WTC11 (cell line): ENCODE measurements at regions not wholly inside any gene's neighbourhood (a gene's known extent, or its start where the extent isn't known, plus 50 kb on each side); places are given as distances from the start of the nearest gene placed in this dataset.

Source experiments
- CREB1 ChIP-seq: sonication (generic); formaldehyde crosslinking; IDR thresholded peaks from 2 replicates; pipeline ENCODE4 v1.8.0; 2023; ENCODE audit warnings: mild to moderate bottlenecking, missing genetic modification reagents
- NR3C1 ChIP-seq: sonication (generic); formaldehyde crosslinking; conservative IDR thresholded peaks from 2 replicates; pipeline ENCODE4 v1.8.1; 2023; ENCODE audit warnings: low read depth, mild to moderate bottlenecking, missing genetic modification reagents
- ZBTB21 ChIP-seq: sonication (generic); formaldehyde crosslinking; IDR thresholded peaks from 2 replicates; pipeline ENCODE4 v1.8.1; 2023; ENCODE audit warnings: mild to moderate bottlenecking, missing genetic modification reagents, borderline replicate concordance
- TF ChIP-seq, protein P1 (sequence below): fragments of 200-600 bp; IDR thresholded peaks from 2 replicates; pipeline ENCODE4 v1.8.0; 2022; ENCODE audit warnings: antibody characterized with exemption
- TF ChIP-seq, protein P2 (sequence below): sonication (generic); formaldehyde crosslinking; IDR thresholded peaks from 2 replicates; pipeline ENCODE4 v1.8.1; 2023; ENCODE audit warnings: mild to moderate bottlenecking, missing genetic modification reagents
- TF ChIP-seq, protein P3 (sequence below): sonication (generic); formaldehyde crosslinking; IDR thresholded peaks from 2 replicates; pipeline ENCODE4 v1.8.1; 2023; ENCODE audit warnings: mild to moderate bottlenecking, missing genetic modification reagents, borderline replicate concordance
- TF ChIP-seq, protein P4 (sequence below): sonication (generic); formaldehyde crosslinking; IDR thresholded peaks from 2 replicates; pipeline ENCODE4 v1.8.0; 2022; ENCODE audit warnings: mild to moderate bottlenecking, missing genetic modification reagents

DNA sequence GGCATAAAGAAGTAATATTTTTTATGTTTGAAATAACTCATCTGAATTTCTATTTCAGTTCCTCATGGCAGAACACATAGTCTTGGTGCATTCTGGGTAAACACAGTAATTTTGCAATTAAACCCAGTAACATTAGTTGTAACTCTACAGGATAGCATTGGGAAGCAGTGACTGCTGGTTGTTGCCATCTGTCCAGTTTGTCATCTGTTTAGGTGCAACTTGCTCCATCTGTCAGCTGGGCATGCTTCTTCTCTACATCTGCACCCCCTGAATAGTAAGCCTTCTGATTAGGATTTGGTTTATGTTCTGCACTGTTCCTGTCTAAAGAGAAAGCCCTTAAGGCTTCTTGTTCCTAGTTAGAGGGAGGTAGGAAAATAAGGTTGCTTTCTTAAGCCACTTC lies 63.5 kb upstream of the CSNK1A1L start:
- TF ChIP-seq, protein P1, sequence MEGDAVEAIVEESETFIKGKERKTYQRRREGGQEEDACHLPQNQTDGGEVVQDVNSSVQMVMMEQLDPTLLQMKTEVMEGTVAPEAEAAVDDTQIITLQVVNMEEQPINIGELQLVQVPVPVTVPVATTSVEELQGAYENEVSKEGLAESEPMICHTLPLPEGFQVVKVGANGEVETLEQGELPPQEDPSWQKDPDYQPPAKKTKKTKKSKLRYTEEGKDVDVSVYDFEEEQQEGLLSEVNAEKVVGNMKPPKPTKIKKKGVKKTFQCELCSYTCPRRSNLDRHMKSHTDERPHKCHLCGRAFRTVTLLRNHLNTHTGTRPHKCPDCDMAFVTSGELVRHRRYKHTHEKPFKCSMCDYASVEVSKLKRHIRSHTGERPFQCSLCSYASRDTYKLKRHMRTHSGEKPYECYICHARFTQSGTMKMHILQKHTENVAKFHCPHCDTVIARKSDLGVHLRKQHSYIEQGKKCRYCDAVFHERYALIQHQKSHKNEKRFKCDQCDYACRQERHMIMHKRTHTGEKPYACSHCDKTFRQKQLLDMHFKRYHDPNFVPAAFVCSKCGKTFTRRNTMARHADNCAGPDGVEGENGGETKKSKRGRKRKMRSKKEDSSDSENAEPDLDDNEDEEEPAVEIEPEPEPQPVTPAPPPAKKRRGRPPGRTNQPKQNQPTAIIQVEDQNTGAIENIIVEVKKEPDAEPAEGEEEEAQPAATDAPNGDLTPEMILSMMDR = no peak
- TF ChIP-seq NR3C1 (CRISPR knock-in tag) = no peak
- TF ChIP-seq, protein P2, sequence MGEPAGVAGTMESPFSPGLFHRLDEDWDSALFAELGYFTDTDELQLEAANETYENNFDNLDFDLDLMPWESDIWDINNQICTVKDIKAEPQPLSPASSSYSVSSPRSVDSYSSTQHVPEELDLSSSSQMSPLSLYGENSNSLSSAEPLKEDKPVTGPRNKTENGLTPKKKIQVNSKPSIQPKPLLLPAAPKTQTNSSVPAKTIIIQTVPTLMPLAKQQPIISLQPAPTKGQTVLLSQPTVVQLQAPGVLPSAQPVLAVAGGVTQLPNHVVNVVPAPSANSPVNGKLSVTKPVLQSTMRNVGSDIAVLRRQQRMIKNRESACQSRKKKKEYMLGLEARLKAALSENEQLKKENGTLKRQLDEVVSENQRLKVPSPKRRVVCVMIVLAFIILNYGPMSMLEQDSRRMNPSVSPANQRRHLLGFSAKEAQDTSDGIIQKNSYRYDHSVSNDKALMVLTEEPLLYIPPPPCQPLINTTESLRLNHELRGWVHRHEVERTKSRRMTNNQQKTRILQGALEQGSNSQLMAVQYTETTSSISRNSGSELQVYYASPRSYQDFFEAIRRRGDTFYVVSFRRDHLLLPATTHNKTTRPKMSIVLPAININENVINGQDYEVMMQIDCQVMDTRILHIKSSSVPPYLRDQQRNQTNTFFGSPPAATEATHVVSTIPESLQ (CRISPR knock-in tag) = no peak
- TF ChIP-seq, protein P3, sequence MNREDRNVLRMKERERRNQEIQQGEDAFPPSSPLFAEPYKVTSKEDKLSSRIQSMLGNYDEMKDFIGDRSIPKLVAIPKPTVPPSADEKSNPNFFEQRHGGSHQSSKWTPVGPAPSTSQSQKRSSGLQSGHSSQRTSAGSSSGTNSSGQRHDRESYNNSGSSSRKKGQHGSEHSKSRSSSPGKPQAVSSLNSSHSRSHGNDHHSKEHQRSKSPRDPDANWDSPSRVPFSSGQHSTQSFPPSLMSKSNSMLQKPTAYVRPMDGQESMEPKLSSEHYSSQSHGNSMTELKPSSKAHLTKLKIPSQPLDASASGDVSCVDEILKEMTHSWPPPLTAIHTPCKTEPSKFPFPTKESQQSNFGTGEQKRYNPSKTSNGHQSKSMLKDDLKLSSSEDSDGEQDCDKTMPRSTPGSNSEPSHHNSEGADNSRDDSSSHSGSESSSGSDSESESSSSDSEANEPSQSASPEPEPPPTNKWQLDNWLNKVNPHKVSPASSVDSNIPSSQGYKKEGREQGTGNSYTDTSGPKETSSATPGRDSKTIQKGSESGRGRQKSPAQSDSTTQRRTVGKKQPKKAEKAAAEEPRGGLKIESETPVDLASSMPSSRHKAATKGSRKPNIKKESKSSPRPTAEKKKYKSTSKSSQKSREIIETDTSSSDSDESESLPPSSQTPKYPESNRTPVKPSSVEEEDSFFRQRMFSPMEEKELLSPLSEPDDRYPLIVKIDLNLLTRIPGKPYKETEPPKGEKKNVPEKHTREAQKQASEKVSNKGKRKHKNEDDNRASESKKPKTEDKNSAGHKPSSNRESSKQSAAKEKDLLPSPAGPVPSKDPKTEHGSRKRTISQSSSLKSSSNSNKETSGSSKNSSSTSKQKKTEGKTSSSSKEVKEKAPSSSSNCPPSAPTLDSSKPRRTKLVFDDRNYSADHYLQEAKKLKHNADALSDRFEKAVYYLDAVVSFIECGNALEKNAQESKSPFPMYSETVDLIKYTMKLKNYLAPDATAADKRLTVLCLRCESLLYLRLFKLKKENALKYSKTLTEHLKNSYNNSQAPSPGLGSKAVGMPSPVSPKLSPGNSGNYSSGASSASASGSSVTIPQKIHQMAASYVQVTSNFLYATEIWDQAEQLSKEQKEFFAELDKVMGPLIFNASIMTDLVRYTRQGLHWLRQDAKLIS (CRISPR knock-in tag) = no peak
- TF ChIP-seq, protein P4, sequence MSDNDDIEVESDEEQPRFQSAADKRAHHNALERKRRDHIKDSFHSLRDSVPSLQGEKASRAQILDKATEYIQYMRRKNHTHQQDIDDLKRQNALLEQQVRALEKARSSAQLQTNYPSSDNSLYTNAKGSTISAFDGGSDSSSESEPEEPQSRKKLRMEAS (CRISPR knock-in tag) = no peak
- TF ChIP-seq CREB1 (CRISPR knock-in tag) = no peak
- TF ChIP-seq ZBTB21 (CRISPR knock-in tag) = no peak
